Natural killer cell (primary cell): ENCODE measurements at regions not wholly inside any gene's neighbourhood (a gene's known extent, or its start where the extent isn't known, plus 50 kb on each side); places are given as distances from the start of the nearest gene placed in this dataset.

Experiments
- ATAC-seq, 3 donors: fragments of 150-1000 bp in 2 of 3; fragments of 200-7000 bp in 1 of 3; cut with Tn5 transposase; 1 replicate in 1 of 3; 2 replicates in 2 of 3; pipeline ENCODE4 v1.10.0; 2021; ENCODE audit warnings: mild to moderate bottlenecking in 2 of 3, moderate library complexity in 2 of 3
- DNase-seq, 2 donors: peaks; one replicate each; pipeline versions ENCODE4 v3.0.0 to v3.0.0-alpha.2; 2013 to 2021; ENCODE audit warnings: mixed read lengths in 1 of 2
- H3K27ac ChIP-seq: one replicate; pipeline ENCODE4 v1.5.1; 2013; ENCODE audit warnings: mild to moderate bottlenecking, low read length
- H3K27me3 ChIP-seq: one replicate; pipeline ENCODE4 v1.6.1; 2013; ENCODE audit warnings: low read length; ENCODE audit not compliant: control insufficient read depth, insufficient read depth
- H3K36me3 ChIP-seq: one replicate; pipeline ENCODE4 v1.6.1; 2013; ENCODE audit warnings: low read length; ENCODE audit not compliant: control insufficient read depth, insufficient read depth
- H3K4me1 ChIP-seq: one replicate; pipeline ENCODE4 v1.6.1; 2013; ENCODE audit warnings: low read length; ENCODE audit not compliant: control insufficient read depth, insufficient read depth
- H3K4me3 ChIP-seq: one replicate; pipeline ENCODE4 v1.5.1; 2013; ENCODE audit warnings: low read length
- H3K9me3 ChIP-seq: one replicate; pipeline ENCODE4 v1.6.1; 2013; ENCODE audit warnings: low read length; ENCODE audit not compliant: control insufficient read depth, insufficient read depth
- H3K27ac Mint-ChIP-seq, 2 donors: one replicate each; pipeline ENCODE4 v1.8.0; 2022; ENCODE audit warnings: mild to moderate bottlenecking in 2 of 2, mixed read lengths in 2 of 2, moderate library complexity in 1 of 2
- H3K27me3 Mint-ChIP-seq, 2 donors: one replicate each; pipeline ENCODE4 v1.8.0; 2022; ENCODE audit warnings: low read depth in 2 of 2, mixed read lengths in 2 of 2
- H3K36me3 Mint-ChIP-seq: one replicate; pipeline ENCODE4 v1.8.0; 2022; ENCODE audit warnings: mixed read lengths
- H3K4me1 Mint-ChIP-seq, 2 donors: one replicate each; pipeline ENCODE4 v1.8.0; 2022; ENCODE audit warnings: mixed read lengths in 2 of 2
- H3K4me3 Mint-ChIP-seq: one replicate; pipeline ENCODE4 v1.8.0; 2022; ENCODE audit warnings: mild to moderate bottlenecking, moderate library complexity, mixed read lengths
- H3K9me3 Mint-ChIP-seq, 2 donors: one replicate each; pipeline ENCODE4 v1.8.0; 2022; ENCODE audit warnings: mixed read lengths in 2 of 2
- CTCF ChIP-seq: fragments of 200-600 bp; IDR thresholded peaks from one replicate; pipeline ENCODE4 v1.8.0; 2022; ENCODE audit warnings: antibody characterized with exemption
- WGBS: methylation state at CpG from one replicate; pipeline ENCODE4 v1.1.7; 2013; ENCODE audit warnings: missing lambda C conversion rate; ENCODE audit not compliant: insufficient coverage; 5-methylcytosine and 5-hydroxymethylcytosine counted together
- intact Hi-C: fragments of 100-400 bp; cut with micrococcal nuclease; formaldehyde crosslinking; loops from one replicate; pipeline ENCODE4 v1.14.2; 2022

GRCh38 chr13:99766641-99767045, 204.9 kb downstream of the ZIC5 start:
- no peak for ATAC-seq
- no peak overlapping the region for H3K27ac ChIP-seq
- 90% methylated on average over 2 of the region's 2 CpGs for WGBS

GRCh38 chr13:99765869-99766268, 205.7 kb downstream of the ZIC5 start:
- no peaks in the 10 kb centered on the region for H3K4me1 Mint-ChIP-seq
- ATAC-seq, result no peak
- no peaks in the 10 kb centered on the region for H3K27me3 ChIP-seq
- H3K27ac Mint-ChIP-seq, result no peak overlapping the region
- H3K27me3 Mint-ChIP-seq, result no peaks in the 10 kb centered on the region
- intact Hi-C loops, result no loop called here
- DNase-seq, result no peak
- peaks cover 7 to 27% of the 10 kb centered on the region in 2 donors for H3K9me3 Mint-ChIP-seq
- no peak overlapping the region for H3K27ac ChIP-seq
- H3K36me3 Mint-ChIP-seq, result peaks cover 48% of the 10 kb centered on the region
- H3K4me3 Mint-ChIP-seq, result no peak overlapping the region
- H3K36me3 ChIP-seq, result no peaks in the 10 kb centered on the region
- TF ChIP-seq CTCF, result no peak
- 76% methylated on average over 2 of the region's 2 CpGs for WGBS
- H3K4me3 ChIP-seq, result no peak overlapping the region
- peaks cover 30% of the 10 kb centered on the region for H3K9me3 ChIP-seq
- no peaks in the 10 kb centered on the region for H3K4me1 ChIP-seq

More at GRCh38 chr13:99766641-99767045, 204.9 kb downstream of the ZIC5 start:
- H3K36me3 ChIP-seq, result no peaks in the 10 kb centered on the region
- H3K9me3 ChIP-seq, result peaks cover 27% of the 10 kb centered on the region
- intact Hi-C loops, result no loop called here
- no peak overlapping the region for H3K4me3 ChIP-seq
- Mint-ChIP-seq H3K27ac (no peak overlapping the region), H3K4me1 (no peaks in the 10 kb centered on the region), H3K36me3 (peaks cover 41% of the 10 kb centered on the region), H3K9me3 (peaks cover 7 to 23% of the 10 kb centered on the region in 2 donors), H3K27me3 (no peaks in the 10 kb centered on the region), H3K4me3 (no peak overlapping the region)
- H3K4me1 ChIP-seq, result no peaks in the 10 kb centered on the region
- no peak for DNase-seq
- no peak for TF ChIP-seq CTCF
- no peaks in the 10 kb centered on the region for H3K27me3 ChIP-seq

GRCh38 chr13:99760456-99760855, 211.1 kb downstream of the ZIC5 start:
- H3K9me3 Mint-ChIP-seq, result peaks cover 2 to 14% of the 10 kb centered on the region in 2 donors
- ATAC-seq (no peak), DNase-seq (no peak)
- H3K27ac Mint-ChIP-seq, result no peak overlapping the region
- Histone ChIP-seq H3K9me3 (peaks cover 17% of the 10 kb centered on the region), H3K36me3 (no peaks in the 10 kb centered on the region), H3K4me3 (no peak overlapping the region), H3K27ac (no peak overlapping the region), H3K4me1 (no peaks in the 10 kb centered on the region), H3K27me3 (no peaks in the 10 kb centered on the region)
- peaks cover 8 to 12% of the 10 kb centered on the region in 2 donors for H3K4me1 Mint-ChIP-seq
- intact Hi-C loops, result no loop called here
- H3K27me3 Mint-ChIP-seq, result no peaks in the 10 kb centered on the region
- peaks cover 34% of the 10 kb centered on the region for H3K36me3 Mint-ChIP-seq
- no peak for TF ChIP-seq CTCF
- H3K4me3 Mint-ChIP-seq, result no peak overlapping the region

- peaks cover 7% of the 10 kb centered on the region for H3K9me3 ChIP-seq
- no peak for TF ChIP-seq CTCF
These were observed 212.4 kb downstream of the ZIC5 start for GRCh38 chr13:99759163-99759552.

More at GRCh38 chr13:99759163-99759552, 212.4 kb downstream of the ZIC5 start:
- intact Hi-C loops, result no loop called here
- H3K4me1 Mint-ChIP-seq, result peaks cover 11 to 15% of the 10 kb centered on the region in 2 donors
- H3K9me3 Mint-ChIP-seq, result peaks cover 2 to 6% of the 10 kb centered on the region in 2 donors
- Histone ChIP-seq H3K27me3 (no peaks in the 10 kb centered on the region), H3K4me3 (no peak overlapping the region), H3K27ac (no peak overlapping the region), H3K36me3 (no peaks in the 10 kb centered on the region), H3K4me1 (no peaks in the 10 kb centered on the region)
- no peak overlapping the region for H3K27ac Mint-ChIP-seq
- 100% methylated on average over 2 of the region's 2 CpGs for WGBS
- H3K4me3 Mint-ChIP-seq, result no peak overlapping the region
- DNase-seq, result no peak
- H3K36me3 Mint-ChIP-seq, result peaks cover 29% of the 10 kb centered on the region
- no peak for ATAC-seq
- no peaks in the 10 kb centered on the region for H3K27me3 Mint-ChIP-seq
